VCaP (cell line): ENCODE measurements at regions not wholly inside any gene's neighbourhood (a gene's known extent, or its start where the extent isn't known, plus 50 kb on each side); places are given as distances from the start of the nearest gene placed in this dataset.

Experiments
- H3K27ac ChIP-seq: fragments of 450-650 bp; 2 replicates; pipeline ENCODE4 v1.5.1; 2017
- TF ChIP-seq, protein P1 (sequence below): fragments of 450-650 bp; conservative IDR thresholded peaks from 2 replicates; pipeline ENCODE4 v1.5.1; 2017; ENCODE audit warnings: mild to moderate bottlenecking, moderate library complexity

DNA sequence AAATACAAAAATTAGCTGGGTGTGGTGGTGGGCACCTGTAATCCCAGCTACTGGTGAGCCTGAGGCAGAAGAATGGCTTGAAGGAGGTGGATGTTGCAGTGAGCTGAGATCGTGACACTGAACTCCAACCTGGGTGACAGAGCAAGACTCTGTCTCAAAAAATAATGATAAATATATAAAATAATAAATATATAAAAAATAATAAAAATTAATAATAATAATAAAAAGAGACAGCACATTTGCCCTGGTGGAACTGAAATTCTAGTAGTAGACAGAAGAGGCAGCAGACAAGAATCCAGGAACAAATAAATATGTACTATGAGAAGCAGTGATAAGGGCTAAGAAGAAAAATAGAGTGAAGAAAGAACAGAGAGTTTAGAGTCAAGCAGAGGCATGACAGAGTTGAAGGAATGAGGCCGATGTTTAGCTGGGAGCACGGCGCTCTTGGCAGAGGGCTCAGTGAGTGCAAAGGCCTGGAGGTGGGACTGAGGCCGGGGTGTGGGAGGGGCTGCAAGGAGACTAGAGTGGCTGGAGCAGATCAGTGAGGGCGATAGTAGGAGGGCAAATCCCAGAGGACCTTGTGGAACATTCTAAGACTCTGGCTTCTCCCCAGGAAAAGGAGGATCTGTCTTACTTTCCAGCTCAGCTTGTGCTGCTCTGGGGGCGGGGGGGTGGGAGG, 410.3 kb downstream of the MN1 start:
- TF ChIP-seq, protein P1, sequence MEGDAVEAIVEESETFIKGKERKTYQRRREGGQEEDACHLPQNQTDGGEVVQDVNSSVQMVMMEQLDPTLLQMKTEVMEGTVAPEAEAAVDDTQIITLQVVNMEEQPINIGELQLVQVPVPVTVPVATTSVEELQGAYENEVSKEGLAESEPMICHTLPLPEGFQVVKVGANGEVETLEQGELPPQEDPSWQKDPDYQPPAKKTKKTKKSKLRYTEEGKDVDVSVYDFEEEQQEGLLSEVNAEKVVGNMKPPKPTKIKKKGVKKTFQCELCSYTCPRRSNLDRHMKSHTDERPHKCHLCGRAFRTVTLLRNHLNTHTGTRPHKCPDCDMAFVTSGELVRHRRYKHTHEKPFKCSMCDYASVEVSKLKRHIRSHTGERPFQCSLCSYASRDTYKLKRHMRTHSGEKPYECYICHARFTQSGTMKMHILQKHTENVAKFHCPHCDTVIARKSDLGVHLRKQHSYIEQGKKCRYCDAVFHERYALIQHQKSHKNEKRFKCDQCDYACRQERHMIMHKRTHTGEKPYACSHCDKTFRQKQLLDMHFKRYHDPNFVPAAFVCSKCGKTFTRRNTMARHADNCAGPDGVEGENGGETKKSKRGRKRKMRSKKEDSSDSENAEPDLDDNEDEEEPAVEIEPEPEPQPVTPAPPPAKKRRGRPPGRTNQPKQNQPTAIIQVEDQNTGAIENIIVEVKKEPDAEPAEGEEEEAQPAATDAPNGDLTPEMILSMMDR, result no peak
- no peak overlapping the region for H3K27ac ChIP-seq

DNA sequence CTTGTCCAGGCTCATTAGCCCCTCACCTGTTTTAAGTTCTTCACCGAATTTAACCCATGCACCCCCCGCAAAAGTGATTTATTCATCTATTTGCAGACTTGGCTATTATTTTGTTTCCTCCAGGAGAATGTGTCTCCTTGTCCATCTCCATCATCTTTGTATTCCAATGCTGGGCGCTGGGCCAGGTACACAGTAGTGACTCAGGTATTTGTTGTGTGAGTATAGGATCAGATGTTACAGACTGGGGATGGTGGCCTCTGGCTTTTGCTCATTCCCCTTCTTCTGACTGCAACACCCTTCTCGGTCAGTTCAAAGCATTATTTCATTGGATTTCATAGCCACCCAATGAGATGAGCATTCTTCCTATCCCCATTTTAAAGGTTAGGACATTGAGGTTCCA, 408.2 kb downstream of the MN1 start:
- TF ChIP-seq, protein P1, result no peak
- no peak overlapping the region for H3K27ac ChIP-seq

DNA sequence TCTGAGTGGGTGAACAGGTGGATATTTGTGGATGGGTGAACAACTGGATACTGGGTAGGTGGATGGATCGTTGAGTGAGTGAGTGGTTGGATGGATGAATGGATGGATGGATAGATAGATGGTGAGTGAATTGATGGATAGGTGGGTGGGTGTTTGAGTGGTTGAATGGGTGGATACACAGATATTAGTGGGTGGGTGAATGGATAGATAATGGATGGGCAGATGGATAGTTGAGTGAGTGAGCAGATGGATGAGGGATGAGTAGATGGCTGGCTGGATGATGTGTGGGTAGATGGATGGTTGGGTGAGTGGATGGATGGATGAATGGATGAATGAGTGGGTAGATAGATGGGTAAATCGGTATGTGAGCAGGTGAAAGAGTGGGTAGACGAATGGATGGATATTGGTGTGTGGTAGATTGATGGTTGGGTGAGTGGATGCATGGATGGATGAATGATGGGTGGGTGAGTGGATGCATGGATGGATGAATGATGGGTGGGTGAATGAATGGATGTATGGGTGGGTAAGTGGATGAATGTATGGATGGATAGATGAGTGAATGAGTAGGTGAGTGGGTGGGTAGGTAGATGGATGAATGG, 406.7 kb downstream of the MN1 start:
- TF ChIP-seq, protein P1, result no peak
- H3K27ac ChIP-seq, result no peak overlapping the region

DNA sequence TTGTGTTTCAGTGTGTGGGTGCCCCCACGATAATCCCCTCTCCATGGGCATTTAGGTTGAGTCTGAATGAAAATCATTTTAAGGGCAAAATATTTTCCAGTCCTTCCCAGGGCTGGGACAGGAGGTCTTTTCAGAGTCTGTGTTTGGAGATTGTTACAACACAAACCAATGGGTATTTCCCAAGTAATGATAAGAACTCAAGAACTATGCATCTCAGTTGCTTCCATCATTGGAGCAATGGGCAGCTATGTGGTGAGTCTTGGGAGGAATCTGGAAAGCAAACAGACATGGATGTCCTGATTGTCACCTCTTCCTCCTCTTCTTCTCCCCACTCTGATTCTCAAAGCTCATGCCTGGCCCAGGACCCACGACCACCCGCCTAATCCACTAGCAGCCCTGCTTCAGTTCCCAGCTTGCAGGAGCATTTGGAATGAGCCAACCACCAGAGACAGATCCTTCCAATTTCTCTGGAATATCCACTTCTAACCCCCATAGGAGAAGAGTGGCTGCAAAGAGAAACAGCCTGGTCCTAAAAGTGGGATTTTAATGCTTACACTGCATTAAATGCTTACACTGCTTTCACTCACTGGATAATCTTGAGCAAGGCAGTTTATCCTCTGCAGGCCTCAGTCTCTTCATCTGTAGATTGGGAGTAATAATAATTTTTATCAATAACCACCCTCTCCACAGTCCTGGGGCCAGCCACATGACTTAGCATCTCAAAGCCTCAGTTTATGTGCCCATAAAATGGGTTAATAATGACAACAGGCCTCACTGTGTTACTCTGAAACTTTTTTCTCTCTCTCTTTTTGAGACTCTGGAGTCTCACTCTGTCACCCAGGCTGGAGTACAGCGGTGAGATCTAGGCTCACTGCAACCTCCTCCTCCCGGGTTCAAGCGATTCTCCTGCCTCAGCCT, 404.3 kb downstream of the MN1 start:
- H3K27ac ChIP-seq, result no peak overlapping the region
- TF ChIP-seq, protein P1, result no peak

DNA sequence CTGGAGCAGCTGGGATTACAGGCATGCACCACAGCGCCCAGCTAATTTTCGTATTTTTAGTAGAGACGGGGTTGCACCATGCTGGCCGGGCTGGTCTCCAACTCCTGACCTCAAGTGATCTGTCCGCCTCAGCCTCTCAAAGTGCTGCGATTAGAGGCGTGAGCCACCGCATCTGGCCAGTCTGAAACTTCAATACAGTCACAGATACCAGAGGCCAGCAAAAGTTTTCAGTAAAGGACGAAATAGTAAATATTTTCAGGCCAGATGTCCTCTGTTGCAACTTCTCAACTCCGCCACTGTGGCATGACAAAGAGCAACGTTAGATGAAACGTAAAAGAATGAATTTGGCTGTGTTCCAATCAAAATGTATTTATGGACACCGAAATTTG, 403.6 kb downstream of the MN1 start:
- no peak overlapping the region for H3K27ac ChIP-seq
- TF ChIP-seq, protein P1, result no peak

DNA sequence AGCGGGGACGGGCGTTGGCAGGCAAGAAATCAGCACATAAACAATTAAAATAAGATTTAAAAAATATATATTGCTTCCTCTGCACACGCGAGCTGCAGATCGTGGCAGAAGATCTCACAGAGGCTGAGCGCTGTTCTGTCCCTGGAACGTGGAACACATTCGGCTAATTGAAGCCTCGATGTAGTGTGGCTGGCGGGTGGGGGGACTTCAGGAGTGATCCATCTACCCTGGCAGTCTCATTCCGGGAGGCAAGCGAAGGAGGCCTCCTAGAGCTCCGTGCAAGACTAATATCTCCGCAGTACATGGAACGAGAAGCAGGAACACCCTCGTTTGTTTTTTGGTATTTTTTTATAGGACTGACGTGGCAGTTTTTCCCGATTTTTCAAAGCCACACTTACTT, 402.4 kb downstream of the MN1 start:
- TF ChIP-seq, protein P1, result no peak
- no peak overlapping the region for H3K27ac ChIP-seq

DNA sequence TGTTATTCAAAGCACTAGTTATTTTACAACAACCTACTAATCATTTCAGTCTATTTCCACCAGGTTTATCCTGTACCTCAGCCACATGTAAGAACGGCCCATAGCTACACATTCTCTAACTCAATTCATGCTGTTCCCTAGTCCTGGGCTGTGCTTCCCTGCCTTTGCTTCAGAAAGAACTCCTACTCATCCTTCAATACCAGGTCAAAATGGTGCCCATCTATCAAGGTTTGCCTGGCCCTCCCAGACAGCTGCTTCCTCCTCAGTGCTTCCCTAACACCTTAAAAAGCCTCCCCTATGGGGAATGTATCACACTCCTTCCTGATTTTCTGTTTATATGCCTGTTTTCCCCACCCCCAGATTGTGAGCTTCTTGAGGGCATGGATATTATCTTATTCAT, 400.7 kb downstream of the MN1 start:
- no peak overlapping the region for H3K27ac ChIP-seq
- TF ChIP-seq, protein P1, result no peak
